HFF-Myc (cell line): ENCODE measurements at regions not wholly inside any gene's neighbourhood (a gene's known extent, or its start where the extent isn't known, plus 50 kb on each side); places are given as distances from the start of the nearest gene placed in this dataset.

Experiments used
- DNase-seq: peaks from one replicate; pipeline ENCODE4 v3.0.0-alpha.2; 2011; ENCODE audit warnings: low read depth; ENCODE audit errors: extremely low read depth
- H3K4me3 ChIP-seq: replicated peaks from 2 replicates; pipeline ENCODE4 v1.5.1; 2011; ENCODE audit warnings: low read depth, mild to moderate bottlenecking, control low read depth, low read length
- CTCF ChIP-seq: IDR thresholded peaks from 2 replicates; pipeline ENCODE4 v1.5.1; 2012; ENCODE audit warnings: mild to moderate bottlenecking, low read depth, low read length, control low read depth; ENCODE audit errors: missing control alignments

- H3K4me3 ChIP-seq: no peak overlapping the region
- DNase-seq: no peak
- no peak for TF ChIP-seq CTCF
Observed at GRCh38 chr1:72670902-72671301, 388.6 kb upstream of the NEGR1 start.

GRCh38 chr1:72662918-72663317 lies 380.6 kb upstream of the NEGR1 start:
- no peak for DNase-seq
- no peak for TF ChIP-seq CTCF
- no peak overlapping the region for H3K4me3 ChIP-seq

- TF ChIP-seq CTCF: no peak
- no peak for DNase-seq
- H3K4me3 ChIP-seq: no peak overlapping the region
Observed at GRCh38 chr1:72650843-72651435, 368.6 kb upstream of the NEGR1 start.

- DNase-seq: no peak
- no peak for TF ChIP-seq CTCF
- H3K4me3 ChIP-seq: no peak overlapping the region
Observed at GRCh38 chr1:72649991-72650390, 367.7 kb upstream of the NEGR1 start.

GRCh38 chr1:72649211-72649888 lies 367.0 kb upstream of the NEGR1 start:
- no peak for DNase-seq
- no peak for TF ChIP-seq CTCF
- no peak overlapping the region for H3K4me3 ChIP-seq

GRCh38 chr1:72648465-72648864 lies 366.1 kb upstream of the NEGR1 start:
- no peak for DNase-seq
- H3K4me3 ChIP-seq: no peak overlapping the region
- TF ChIP-seq CTCF: no peak
